Astrocyte of the spinal cord (primary cell): ENCODE measurements at regions not wholly inside any gene's neighbourhood (a gene's known extent, or its start where the extent isn't known, plus 50 kb on each side); places are given as distances from the start of the nearest gene placed in this dataset.
"Not testable (repeated sequence)": the region's sequence is repeated elsewhere in the genome, so short reads cannot be mapped to it uniquely, and the experiment has no call there.

ENCODE experiments used
- DNase-seq: peaks from one replicate; pipeline ENCODE4 v3.0.0; 2011; ENCODE audit warnings: low read depth, low spot score
- H3K4me3 ChIP-seq: 2 replicates; pipeline ENCODE4 v1.5.1; 2011; ENCODE audit warnings: low read depth, mild to moderate bottlenecking, low read length, moderate library complexity
- in situ Hi-C: cut with HindIII; loops from 2 replicates; pipeline ENCODE4 v1.10.0; 2017; ENCODE audit warnings: low sequenced_read_pairs
- TF ChIP-seq, protein P1 (sequence below): IDR thresholded peaks from 2 replicates; pipeline ENCODE4 v1.5.1; 2012; ENCODE audit warnings: low read depth, mild to moderate bottlenecking, low read length, inconsistent platforms

DNA sequence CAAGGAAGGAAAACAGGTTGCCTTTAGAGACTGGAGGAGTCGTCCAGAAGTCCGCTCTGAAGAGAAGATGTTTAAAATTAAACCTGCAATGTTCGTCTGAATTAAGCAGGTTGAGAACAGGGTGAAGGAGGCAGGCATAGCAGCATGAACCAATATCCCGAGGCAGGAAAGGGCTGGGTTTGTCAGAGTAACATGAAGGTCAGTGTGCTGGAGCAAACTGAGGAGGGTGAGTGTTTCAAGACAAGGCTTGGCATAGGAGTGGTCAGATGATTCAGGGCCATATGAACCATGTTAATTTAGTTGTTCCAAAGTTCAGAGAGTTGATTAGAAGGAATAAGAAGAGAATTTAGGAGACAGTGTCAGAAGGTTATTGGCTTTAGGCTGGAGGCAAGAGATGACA lies 93.3 kb downstream of the UTRN start:
- TF ChIP-seq, protein P1, sequence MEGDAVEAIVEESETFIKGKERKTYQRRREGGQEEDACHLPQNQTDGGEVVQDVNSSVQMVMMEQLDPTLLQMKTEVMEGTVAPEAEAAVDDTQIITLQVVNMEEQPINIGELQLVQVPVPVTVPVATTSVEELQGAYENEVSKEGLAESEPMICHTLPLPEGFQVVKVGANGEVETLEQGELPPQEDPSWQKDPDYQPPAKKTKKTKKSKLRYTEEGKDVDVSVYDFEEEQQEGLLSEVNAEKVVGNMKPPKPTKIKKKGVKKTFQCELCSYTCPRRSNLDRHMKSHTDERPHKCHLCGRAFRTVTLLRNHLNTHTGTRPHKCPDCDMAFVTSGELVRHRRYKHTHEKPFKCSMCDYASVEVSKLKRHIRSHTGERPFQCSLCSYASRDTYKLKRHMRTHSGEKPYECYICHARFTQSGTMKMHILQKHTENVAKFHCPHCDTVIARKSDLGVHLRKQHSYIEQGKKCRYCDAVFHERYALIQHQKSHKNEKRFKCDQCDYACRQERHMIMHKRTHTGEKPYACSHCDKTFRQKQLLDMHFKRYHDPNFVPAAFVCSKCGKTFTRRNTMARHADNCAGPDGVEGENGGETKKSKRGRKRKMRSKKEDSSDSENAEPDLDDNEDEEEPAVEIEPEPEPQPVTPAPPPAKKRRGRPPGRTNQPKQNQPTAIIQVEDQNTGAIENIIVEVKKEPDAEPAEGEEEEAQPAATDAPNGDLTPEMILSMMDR: no peak
- in situ Hi-C loops: no loop called here
- no peak overlapping the region for H3K4me3 ChIP-seq
- no peak for DNase-seq

DNA sequence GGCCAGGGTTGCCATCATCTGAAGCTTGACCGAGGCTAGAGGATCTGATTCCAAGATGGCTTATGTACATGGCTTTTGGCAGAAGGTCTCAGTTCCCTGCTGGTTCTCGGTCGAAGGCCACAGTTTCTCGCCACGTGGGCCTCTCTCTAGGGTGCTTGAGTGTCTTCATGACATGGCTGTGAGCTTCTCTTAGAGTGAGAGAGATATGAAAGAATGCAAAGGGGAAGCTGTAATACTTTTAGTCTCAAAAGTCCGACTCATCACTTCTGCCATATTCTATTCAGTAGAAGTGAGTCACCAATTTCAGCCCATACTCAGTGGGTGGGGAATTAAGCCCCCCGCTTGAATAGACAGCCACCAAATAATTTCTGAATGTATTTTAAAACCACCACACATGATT lies 94.2 kb downstream of the UTRN start:
- no peak overlapping the region for H3K4me3 ChIP-seq

DNA sequence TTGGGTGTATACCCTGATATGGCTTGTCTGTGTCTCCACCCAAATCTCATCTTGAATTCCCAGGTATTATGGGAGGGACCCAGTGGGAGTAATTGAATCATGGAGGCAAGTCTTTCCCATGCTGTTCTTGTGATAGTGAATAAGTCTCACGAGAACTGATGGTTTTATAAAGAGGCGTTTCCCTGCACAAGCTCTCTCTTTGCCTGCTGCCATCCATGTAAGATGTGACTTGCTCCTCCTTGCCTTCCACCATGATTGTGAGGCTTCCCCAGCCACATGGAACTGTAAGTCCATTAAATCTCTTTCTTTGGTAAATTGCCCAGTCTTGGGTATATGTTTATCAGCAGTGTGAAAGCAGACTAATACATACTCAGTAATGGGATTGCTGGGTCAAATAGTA lies 96.4 kb downstream of the UTRN start:
- H3K4me3 ChIP-seq, in situ Hi-C loops, DNase-seq: not testable (repeated sequence)

More for the DNA sequence above, 94.2 kb downstream of the UTRN start:
- TF ChIP-seq, protein P1: no peak
- DNase-seq: peak; percentile 48
- in situ Hi-C loops: no loop called here

DNA sequence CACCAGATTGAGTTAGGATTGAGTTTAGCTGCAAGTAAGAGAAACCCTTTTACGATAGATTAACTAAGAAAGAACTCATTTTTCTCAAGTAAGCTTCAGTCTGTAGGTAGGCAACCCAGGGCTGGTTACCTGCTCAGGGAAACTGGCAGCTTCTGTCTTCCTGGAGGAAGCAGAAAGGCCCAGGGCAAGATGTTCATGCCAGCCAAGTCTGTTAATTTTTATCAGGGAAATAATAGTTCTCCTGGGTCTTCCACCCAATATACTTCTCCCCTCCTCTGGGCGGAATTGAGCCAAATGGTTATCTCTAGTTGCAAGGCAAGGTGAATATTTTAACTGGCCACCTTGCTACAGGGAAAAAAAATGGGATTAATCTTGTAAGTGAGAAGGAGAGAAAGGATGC lies 98.2 kb downstream of the UTRN start:
- in situ Hi-C loops: no loop called here
- TF ChIP-seq, protein P1: no peak
- H3K4me3 ChIP-seq: no peak overlapping the region
- DNase-seq: no peak

DNA sequence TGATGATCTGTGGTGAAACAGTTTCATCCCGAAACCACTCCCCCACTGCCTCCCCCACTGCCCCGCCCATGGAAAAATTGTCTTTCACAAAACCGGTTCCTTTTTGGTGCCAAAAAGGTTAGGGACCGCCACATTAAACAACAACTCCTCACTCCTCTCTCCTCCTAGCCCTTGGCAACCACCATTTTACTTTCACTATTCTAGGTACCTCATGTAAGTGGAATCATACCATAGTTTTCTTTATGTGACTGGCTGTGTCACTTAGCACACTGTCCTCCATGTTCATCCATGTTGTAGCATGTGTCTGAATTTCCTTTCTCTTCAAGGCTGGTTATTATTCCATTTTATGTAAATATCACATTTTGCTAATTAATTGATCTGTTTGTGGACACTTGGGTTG lies 99.3 kb downstream of the UTRN start:
- in situ Hi-C loops: no loop called here
- DNase-seq: no peak
- H3K4me3 ChIP-seq: no peak overlapping the region
- TF ChIP-seq, protein P1: no peak

DNA sequence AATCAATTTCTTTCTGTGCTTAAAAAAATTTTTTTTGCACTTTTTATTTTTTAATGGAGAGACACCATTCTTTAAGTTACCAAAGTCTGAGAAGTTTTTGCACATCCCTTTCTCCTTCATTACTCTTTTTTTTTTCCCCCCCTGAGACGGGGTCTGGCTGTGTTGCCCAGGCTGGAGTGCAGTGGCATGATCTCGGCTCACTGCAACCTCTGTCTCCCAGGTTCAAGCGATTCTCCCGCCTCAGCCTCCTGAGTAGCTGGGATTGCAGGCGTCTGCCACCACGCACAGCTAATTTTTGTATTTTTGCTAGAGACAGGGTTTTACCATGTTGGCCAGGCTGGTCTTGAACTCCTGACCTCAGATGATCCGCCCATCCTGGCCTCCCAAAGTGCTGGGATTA lies 104.3 kb downstream of the UTRN start:
- in situ Hi-C loops, DNase-seq, H3K4me3 ChIP-seq: not testable (repeated sequence)

DNA sequence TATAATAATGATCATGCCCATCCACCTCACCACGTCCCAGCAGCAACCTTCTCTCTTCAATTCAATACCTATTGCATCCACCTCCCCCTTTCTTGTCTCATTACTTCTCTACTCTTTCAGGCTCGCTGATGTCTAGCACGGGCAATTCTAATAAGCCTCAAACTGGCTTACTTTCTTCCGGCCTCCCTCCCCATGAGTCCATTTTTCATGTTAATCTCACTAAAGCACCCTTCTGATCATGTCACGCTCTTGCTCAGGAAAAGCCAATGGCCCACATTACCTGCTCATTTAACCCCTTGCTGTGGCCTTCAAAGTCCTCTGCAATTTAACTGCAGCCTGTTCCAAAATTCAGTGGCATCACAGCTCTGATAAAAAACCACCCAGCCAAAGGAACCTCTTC lies 105.1 kb downstream of the UTRN start:
- H3K4me3 ChIP-seq: no peak overlapping the region
- in situ Hi-C loops: no loop called here
- DNase-seq: no peak
- TF ChIP-seq, protein P1: no peak

DNA sequence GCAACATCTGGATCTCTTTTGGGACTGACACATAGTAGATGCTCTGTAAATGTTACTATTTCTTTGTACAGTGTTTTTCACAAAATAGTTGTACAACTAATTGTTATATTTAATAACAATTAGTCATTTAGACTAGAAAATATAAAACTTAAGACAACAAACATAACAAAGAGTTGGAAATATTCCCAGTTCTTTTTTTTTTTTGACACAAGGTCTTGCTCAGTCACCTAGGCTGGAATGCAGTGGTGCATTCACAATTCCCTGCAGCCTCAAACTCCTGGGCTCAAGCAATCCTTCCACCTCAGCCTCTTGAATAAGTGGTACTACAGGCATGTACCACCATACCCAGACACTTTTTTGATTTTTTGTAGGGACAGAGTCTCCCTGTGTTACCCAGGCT lies 105.8 kb downstream of the UTRN start:
- no peak overlapping the region for H3K4me3 ChIP-seq
- TF ChIP-seq, protein P1: no peak
- DNase-seq: no peak
- in situ Hi-C loops: no loop called here
